Loucy (cell line): ENCODE measurements at regions not wholly inside any gene's neighbourhood (a gene's known extent, or its start where the extent isn't known, plus 50 kb on each side); places are given as distances from the start of the nearest gene placed in this dataset.

Experiments
- H2AFZ ChIP-seq: fragments of 200-600 bp; sonication (generic); 2 replicates; pipeline ENCODE4 v1.6.0; 2016; ENCODE audit warnings: antibody characterized with exemption, mild to moderate bottlenecking, low read length, moderate library complexity
- H3F3A ChIP-seq: fragments of 200-600 bp; 2 replicates; pipeline ENCODE4 v1.6.0; 2016; ENCODE audit warnings: antibody characterized with exemption, low read depth, mild to moderate bottlenecking
- H3K27me3 ChIP-seq: fragments of 200-600 bp; sonication (generic); 2 replicates; pipeline ENCODE4 v1.6.1; 2014; ENCODE audit warnings: low read length, mild to moderate bottlenecking; ENCODE audit not compliant: insufficient read depth, poor library complexity, severe bottlenecking
- H3K36me3 ChIP-seq: fragments of 200-600 bp; sonication (generic); 2 replicates; pipeline ENCODE4 v1.6.1; 2016; ENCODE audit warnings: low read length; ENCODE audit not compliant: insufficient read depth
- H3K4me1 ChIP-seq: fragments of 200-600 bp; sonication (generic); 2 replicates; pipeline ENCODE4 v1.5.1; 2014; ENCODE audit warnings: low read length, mild to moderate bottlenecking; ENCODE audit not compliant: insufficient read depth, poor library complexity, severe bottlenecking
- H3K4me2 ChIP-seq: fragments of 200-600 bp; sonication (generic); 2 replicates; pipeline ENCODE4 v1.6.0; 2014; ENCODE audit warnings: antibody characterized with exemption, low read length, low read depth, mild to moderate bottlenecking; ENCODE audit not compliant: poor library complexity, severe bottlenecking
- H3K4me3 ChIP-seq: fragments of 200-600 bp; sonication (generic); 2 replicates; pipeline ENCODE4 v1.5.1; 2014; ENCODE audit warnings: low read length, mild to moderate bottlenecking, mixed read lengths; ENCODE audit not compliant: poor library complexity, severe bottlenecking
- H3K79me2 ChIP-seq: fragments of 200-600 bp; sonication (generic); 2 replicates; pipeline ENCODE4 v1.6.1; 2014; ENCODE audit warnings: low read length; ENCODE audit not compliant: insufficient read depth
- H3K9ac ChIP-seq: fragments of 200-600 bp; sonication (generic); 2 replicates; pipeline ENCODE4 v1.6.0; 2014; ENCODE audit warnings: mild to moderate bottlenecking, low read depth, low read length, moderate library complexity; ENCODE audit not compliant: poor library complexity, severe bottlenecking
- H3K9me2 ChIP-seq: fragments of 200-600 bp; sonication (generic); replicated peaks from 2 replicates; pipeline ENCODE4 v1.6.1; 2016; ENCODE audit warnings: low read depth, low read length, mixed read lengths
- H3K9me3 ChIP-seq: fragments of 200-600 bp; sonication (generic); 2 replicates; pipeline ENCODE4 v1.6.1; 2014; ENCODE audit warnings: mild to moderate bottlenecking, antibody characterized with exemption, low read length, low read depth; ENCODE audit not compliant: insufficient read depth
- H4K20me1 ChIP-seq: fragments of 200-600 bp; sonication (generic); 2 replicates; pipeline ENCODE4 v1.6.0; 2014; ENCODE audit warnings: antibody characterized with exemption, low read length, mild to moderate bottlenecking; ENCODE audit not compliant: insufficient read depth, poor library complexity, severe bottlenecking
- EZH2phosphoT487 ChIP-seq: fragments of 200-600 bp; IDR thresholded peaks from 2 replicates; pipeline ENCODE4 v1.6.1; 2018; ENCODE audit warnings: antibody characterized with exemption, mild to moderate bottlenecking, moderate library complexity, borderline replicate concordance
- TF ChIP-seq, protein P1 (sequence below): fragments of 200-600 bp; sonication (generic); conservative IDR thresholded peaks from 2 replicates; pipeline ENCODE4 v1.5.1; 2014; ENCODE audit warnings: mild to moderate bottlenecking, antibody characterized with exemption, low read length

DNA sequence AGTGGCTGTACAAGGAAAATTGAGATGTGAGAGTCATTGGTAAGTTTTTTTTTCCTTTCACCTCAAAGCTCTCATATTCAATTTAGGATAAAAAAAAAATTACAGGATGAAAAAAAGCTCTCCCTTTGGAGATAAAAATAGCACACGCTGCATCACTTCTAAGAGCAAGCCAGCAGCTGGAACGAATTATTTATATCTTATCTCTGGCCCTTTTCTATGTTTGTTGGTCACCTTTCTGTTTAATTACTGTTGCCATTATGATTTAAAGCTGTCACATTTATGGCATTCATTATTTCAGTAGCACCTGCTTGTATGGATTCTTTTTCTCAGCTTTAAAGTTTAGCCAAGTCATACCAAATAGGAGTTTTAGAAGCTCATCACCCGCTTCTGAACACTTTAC lies 171.6 kb upstream of the PDZRN3 start:
- Histone ChIP-seq H3K27me3 (no peaks in the 10 kb centered on the region), H3K36me3 (no peaks in the 10 kb centered on the region), H3K9ac (no peak overlapping the region), H3K4me3 (no peak overlapping the region), H3K4me1 (no peaks in the 10 kb centered on the region), H3K79me2 (no peaks in the 10 kb centered on the region), H3K9me3 (no peaks in the 10 kb centered on the region), H2AFZ (no peak overlapping the region), H3F3A (no peaks in the 10 kb centered on the region), H3K4me2 (no peak overlapping the region), H4K20me1 (no peaks in the 10 kb centered on the region), H3K9me2 (no peaks in the 10 kb centered on the region)
- TF ChIP-seq EZH2phosphoT487 = no peak
- TF ChIP-seq, protein P1, sequence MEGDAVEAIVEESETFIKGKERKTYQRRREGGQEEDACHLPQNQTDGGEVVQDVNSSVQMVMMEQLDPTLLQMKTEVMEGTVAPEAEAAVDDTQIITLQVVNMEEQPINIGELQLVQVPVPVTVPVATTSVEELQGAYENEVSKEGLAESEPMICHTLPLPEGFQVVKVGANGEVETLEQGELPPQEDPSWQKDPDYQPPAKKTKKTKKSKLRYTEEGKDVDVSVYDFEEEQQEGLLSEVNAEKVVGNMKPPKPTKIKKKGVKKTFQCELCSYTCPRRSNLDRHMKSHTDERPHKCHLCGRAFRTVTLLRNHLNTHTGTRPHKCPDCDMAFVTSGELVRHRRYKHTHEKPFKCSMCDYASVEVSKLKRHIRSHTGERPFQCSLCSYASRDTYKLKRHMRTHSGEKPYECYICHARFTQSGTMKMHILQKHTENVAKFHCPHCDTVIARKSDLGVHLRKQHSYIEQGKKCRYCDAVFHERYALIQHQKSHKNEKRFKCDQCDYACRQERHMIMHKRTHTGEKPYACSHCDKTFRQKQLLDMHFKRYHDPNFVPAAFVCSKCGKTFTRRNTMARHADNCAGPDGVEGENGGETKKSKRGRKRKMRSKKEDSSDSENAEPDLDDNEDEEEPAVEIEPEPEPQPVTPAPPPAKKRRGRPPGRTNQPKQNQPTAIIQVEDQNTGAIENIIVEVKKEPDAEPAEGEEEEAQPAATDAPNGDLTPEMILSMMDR = no peak

DNA sequence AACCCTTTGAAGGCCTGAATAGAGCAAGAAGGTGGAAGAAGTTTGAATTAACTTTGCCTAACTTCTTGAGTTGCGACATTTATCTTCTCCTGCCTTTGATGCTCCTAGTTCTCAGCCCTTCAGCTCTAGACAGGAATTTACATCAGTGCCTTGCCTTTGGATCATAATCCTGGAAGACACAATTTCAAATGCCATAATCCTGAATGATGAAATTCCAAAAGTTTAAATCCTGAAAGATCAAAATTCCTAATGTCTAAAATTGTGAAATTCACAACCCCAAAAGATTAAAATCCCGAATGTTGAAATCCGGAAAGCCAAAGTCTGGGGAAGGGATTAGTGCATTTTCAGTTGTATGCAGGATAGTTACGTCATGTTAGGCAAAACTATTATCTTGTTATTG lies 166.6 kb upstream of the PDZRN3 start:
- Histone ChIP-seq H3F3A (no peaks in the 10 kb centered on the region), H3K4me3 (no peak overlapping the region), H4K20me1 (no peaks in the 10 kb centered on the region), H3K9ac (no peak overlapping the region), H2AFZ (no peak overlapping the region), H3K36me3 (no peaks in the 10 kb centered on the region), H3K9me2 (no peaks in the 10 kb centered on the region), H3K9me3 (no peaks in the 10 kb centered on the region), H3K4me2 (no peak overlapping the region), H3K4me1 (no peaks in the 10 kb centered on the region), H3K27me3 (no peaks in the 10 kb centered on the region), H3K79me2 (no peaks in the 10 kb centered on the region)
- TF ChIP-seq, protein P1 = no peak
- TF ChIP-seq EZH2phosphoT487 = no peak

DNA sequence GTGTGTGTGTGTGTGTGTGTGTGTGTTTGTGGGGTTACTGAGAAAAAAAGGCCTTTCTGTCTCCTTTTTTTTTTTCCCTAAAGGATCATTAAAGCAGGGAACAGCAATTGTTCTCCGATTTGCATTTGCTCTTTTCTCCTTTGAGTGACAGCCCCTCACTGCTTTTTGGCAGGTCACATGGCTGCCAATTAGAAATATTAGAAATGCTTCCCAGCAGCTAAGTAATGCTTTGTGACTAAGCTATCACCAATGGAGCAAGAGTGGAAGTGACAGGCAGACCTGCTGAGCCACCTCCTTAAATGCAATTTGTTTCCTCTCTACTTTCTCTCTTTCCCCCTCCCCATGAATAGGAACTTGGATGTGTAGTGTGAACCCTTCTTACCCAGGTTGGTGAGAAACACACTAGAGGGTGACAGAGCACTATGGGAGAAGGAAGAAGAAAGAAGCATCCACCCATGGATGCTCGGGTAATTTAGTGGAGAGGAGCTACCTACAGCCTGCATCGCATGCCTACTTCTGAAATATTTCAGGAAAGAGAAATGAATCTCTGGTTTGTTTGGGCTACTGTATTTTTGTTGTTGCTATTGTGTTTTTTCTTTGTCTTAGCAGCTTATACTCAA lies 165.2 kb upstream of the PDZRN3 start:
- no peaks in the 10 kb centered on the region for H3K79me2 ChIP-seq
- no peaks in the 10 kb centered on the region for H3K36me3 ChIP-seq
- no peaks in the 10 kb centered on the region for H3K4me1 ChIP-seq
- H3K4me2 ChIP-seq = no peak overlapping the region
- H3K9me2 ChIP-seq = no peaks in the 10 kb centered on the region
- H3K9me3 ChIP-seq = no peaks in the 10 kb centered on the region
- TF ChIP-seq EZH2phosphoT487 = no peak
- TF ChIP-seq, protein P1 = no peak
- H3K9ac ChIP-seq = no peak overlapping the region
- no peaks in the 10 kb centered on the region for H4K20me1 ChIP-seq
- H3K4me3 ChIP-seq = no peak overlapping the region
- H3K27me3 ChIP-seq = no peaks in the 10 kb centered on the region
- no peaks in the 10 kb centered on the region for H3F3A ChIP-seq
- no peak overlapping the region for H2AFZ ChIP-seq
